ENCODE measurements at regions not wholly inside any gene's neighbourhood (a gene's known extent, or its start where the extent isn't known, plus 50 kb on each side); places are given as distances from the start of the nearest gene placed in this dataset.
A peak's percentile ranks its signal among the peaks of the same experiment; 100 is the strongest.

GRCh38 chr17:73710095-73710592, 65.9 kb upstream of the SDK2 start (continued):
- TF ChIP-seq REST (IDR thresholded peaks at IDR 0.05; ENCODE audit: borderline replicate concordance) (peak; percentile 67; the same call in 1 of the 2 replicates), REST (CRISPR knock-in tag; IDR thresholded peaks at IDR 0.05; ENCODE audit: low read depth) (no peak), TEAD1 (CRISPR knock-in tag; IDR thresholded peaks at IDR 0.05) (no peak), STAG1 (CRISPR knock-in tag; IDR thresholded peaks at IDR 0.05; ENCODE audit: borderline replicate concordance) (peak; percentile 60; the same call in 1 of the 2 replicates), HDAC1 (IDR thresholded peaks at IDR 0.05) (no peak), DIDO1 (tag; IDR thresholded peaks at IDR 0.05; ENCODE audit: low read depth) (no peak), SMC3 (conservative IDR thresholded peaks at IDR 0.05; ENCODE audit: insufficient read depth, low read depth, low read length) (peak; percentile 67), RAD21 (CRISPR knock-in tag; conservative IDR thresholded peaks at IDR 0.05 in 1 of 2, IDR thresholded peaks at IDR 0.05 in 1 of 2) (peak; percentile 79), DEAF1 (CRISPR knock-in tag; IDR thresholded peaks at IDR 0.05) (0 out of 2 replicates have a peak, but pooled peaks have one; percentile 32), ATF6 (CRISPR knock-in tag; IDR thresholded peaks at IDR 0.05) (no peak), JUND (IDR thresholded peaks at IDR 0.05; ENCODE audit: borderline replicate concordance, low read depth, low read length) (0 out of 2 replicates have a peak, but pooled peaks have one; percentile 7), JUND (tag; IDR thresholded peaks at IDR 0.05; ENCODE audit: borderline replicate concordance, low read depth, low read length) (no peak), RB1 (IDR thresholded peaks at IDR 0.05; ENCODE audit: low read depth) (peak; percentile 49; the same call in 1 of the 2 replicates)
